Panc1 (cell line): ENCODE measurements at regions not wholly inside any gene's neighbourhood (a gene's known extent, or its start where the extent isn't known, plus 50 kb on each side); places are given as distances from the start of the nearest gene placed in this dataset.

Experiments used
- ATAC-seq: fragments of 200-7000 bp; cut with Tn5 transposase; 2 replicates; pipeline ENCODE4 v1.9.1; 2020; ENCODE audit warnings: mild to moderate bottlenecking, moderate library complexity
- BruUV-seq: library from RNA; stranded (reverse); fragments of 400-500 nt; replicated peaks from 2 replicates; lab custom pipeline; 2021; lab: Mats Ljungman, UMichigan
- CTCF ChIA-PET: fragments of 300-600 bp; sonication (Branson Sonifier 250); formaldehyde crosslinking; loops from one replicate; lab custom pipeline; 2022; ENCODE audit warnings: antibody characterized with exemption; lab: Charles Lee
- POLR2A ChIA-PET: fragments of 300-600 bp; sonication (Branson Sonifier 250); formaldehyde crosslinking; loops from one replicate; lab custom pipeline; 2022; ENCODE audit warnings: antibody characterized with exemption; lab: Charles Lee
- DNase-seq: peaks from one replicate; pipeline ENCODE4 v3.0.0-alpha.2; 2010; ENCODE audit warnings: low read depth, low spot score
- H3K27ac ChIP-seq: 2 replicates; pipeline ENCODE4 v1.5.1; 2011; ENCODE audit warnings: mild to moderate bottlenecking, low read length, inconsistent platforms
- H3K27me3 ChIP-seq: fragments of 200-500 bp; sonication (Bioruptor generic); 2 replicates; pipeline ENCODE4 v1.6.0; 2014; ENCODE audit warnings: low read length, inconsistent platforms; ENCODE audit not compliant: control insufficient read depth, insufficient read depth
- H3K36me3 ChIP-seq: fragments of 200-500 bp; sonication (Bioruptor generic); 2 replicates; pipeline ENCODE4 v1.5.1; 2014; ENCODE audit warnings: inconsistent platforms, mild to moderate bottlenecking, low read length, moderate library complexity; ENCODE audit not compliant: control insufficient read depth, insufficient read depth
- H3K4me1 ChIP-seq: 2 replicates; pipeline ENCODE4 v1.5.1; 2011; ENCODE audit warnings: inconsistent platforms, mild to moderate bottlenecking, low read length, moderate library complexity; ENCODE audit not compliant: control insufficient read depth, insufficient read depth
- H3K4me3 ChIP-seq, 2 experiments: 2 replicates each; pipeline ENCODE4 v1.5.1; 2011 to 2012; ENCODE audit warnings: low read depth in 2 of 2, low read length in 2 of 2, mild to moderate bottlenecking in 2 of 2, inconsistent platforms in 1 of 2, moderate library complexity in 1 of 2
- H3K9me3 ChIP-seq: fragments of 200-500 bp; sonication (Bioruptor generic); 2 replicates; pipeline ENCODE4 v1.5.1; 2014; ENCODE audit warnings: low read depth, mild to moderate bottlenecking, inconsistent platforms, low read length, moderate library complexity; ENCODE audit not compliant: control insufficient read depth, insufficient read depth
- CTCF ChIP-seq: fragments of 450-650 bp; IDR thresholded peaks from 2 replicates; pipeline ENCODE4 v1.5.1; 2017; ENCODE audit warnings: mild to moderate bottlenecking
- SIN3A ChIP-seq: IDR thresholded peaks from 2 replicates; pipeline ENCODE4 v1.6.1; 2012; ENCODE audit warnings: low read depth, mild to moderate bottlenecking, low read length, moderate library complexity, borderline replicate concordance; ENCODE audit not compliant: insufficient read depth
- TCF7L2 ChIP-seq: IDR thresholded peaks from 2 replicates; pipeline ENCODE4 v1.6.1; 2011; ENCODE audit warnings: mild to moderate bottlenecking, low read depth, low read length, inconsistent platforms
- in situ Hi-C: cut with HindIII; loops from 2 replicates; pipeline ENCODE4 v1.10.0; 2016; ENCODE audit warnings: low sequenced_read_pairs, low pct_unique_long_range_greater_than_20kb
- intact Hi-C: fragments of 100-400 bp; cut with micrococcal nuclease; formaldehyde crosslinking; loops from one replicate; pipeline ENCODE4 v1.10.0; 2022; ENCODE audit not compliant: unreplicated experiment
- TF ChIP-seq, protein P1 (sequence below), 2 experiments: IDR thresholded peaks; 2 replicates each; pipeline ENCODE4 v1.6.1; 2011 to 2012; ENCODE audit warnings: low read depth in 2 of 2, control low read depth in 1 of 2, low read length in 1 of 2, mild to moderate bottlenecking in 1 of 2, moderate library complexity in 1 of 2; ENCODE audit not compliant: insufficient read depth in 1 of 2

GRCh38 chr14:34059925-34060650, 109.2 kb upstream of the EGLN3 start:
- H3K4me1 ChIP-seq: peaks cover 5% of the 10 kb centered on the region
- in situ Hi-C loops: no loop called here
- no peaks in the 10 kb centered on the region for H3K9me3 ChIP-seq
- peak; percentile 29 for TF ChIP-seq CTCF
- TF ChIP-seq, protein P1, sequence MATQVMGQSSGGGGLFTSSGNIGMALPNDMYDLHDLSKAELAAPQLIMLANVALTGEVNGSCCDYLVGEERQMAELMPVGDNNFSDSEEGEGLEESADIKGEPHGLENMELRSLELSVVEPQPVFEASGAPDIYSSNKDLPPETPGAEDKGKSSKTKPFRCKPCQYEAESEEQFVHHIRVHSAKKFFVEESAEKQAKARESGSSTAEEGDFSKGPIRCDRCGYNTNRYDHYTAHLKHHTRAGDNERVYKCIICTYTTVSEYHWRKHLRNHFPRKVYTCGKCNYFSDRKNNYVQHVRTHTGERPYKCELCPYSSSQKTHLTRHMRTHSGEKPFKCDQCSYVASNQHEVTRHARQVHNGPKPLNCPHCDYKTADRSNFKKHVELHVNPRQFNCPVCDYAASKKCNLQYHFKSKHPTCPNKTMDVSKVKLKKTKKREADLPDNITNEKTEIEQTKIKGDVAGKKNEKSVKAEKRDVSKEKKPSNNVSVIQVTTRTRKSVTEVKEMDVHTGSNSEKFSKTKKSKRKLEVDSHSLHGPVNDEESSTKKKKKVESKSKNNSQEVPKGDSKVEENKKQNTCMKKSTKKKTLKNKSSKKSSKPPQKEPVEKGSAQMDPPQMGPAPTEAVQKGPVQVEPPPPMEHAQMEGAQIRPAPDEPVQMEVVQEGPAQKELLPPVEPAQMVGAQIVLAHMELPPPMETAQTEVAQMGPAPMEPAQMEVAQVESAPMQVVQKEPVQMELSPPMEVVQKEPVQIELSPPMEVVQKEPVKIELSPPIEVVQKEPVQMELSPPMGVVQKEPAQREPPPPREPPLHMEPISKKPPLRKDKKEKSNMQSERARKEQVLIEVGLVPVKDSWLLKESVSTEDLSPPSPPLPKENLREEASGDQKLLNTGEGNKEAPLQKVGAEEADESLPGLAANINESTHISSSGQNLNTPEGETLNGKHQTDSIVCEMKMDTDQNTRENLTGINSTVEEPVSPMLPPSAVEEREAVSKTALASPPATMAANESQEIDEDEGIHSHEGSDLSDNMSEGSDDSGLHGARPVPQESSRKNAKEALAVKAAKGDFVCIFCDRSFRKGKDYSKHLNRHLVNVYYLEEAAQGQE (IDR thresholded peaks at IDR 0.05; ENCODE audit: insufficient read depth in 1 of 2, low read depth in 2 of 2, low read length in 1 of 2): no peak
- peak overlapping the region; percentile 50 to 60 for H3K4me3 ChIP-seq
- H3K27ac ChIP-seq: peak overlapping the region; percentile 83
- ChIA-PET CTCF (interaction anchor here (0.6 to 0.7 kb wide), 2 partner anchors 20 to 241 kb away, joined by 5 to 10 read pairs; no protein-coding TSS in a partner anchor), POLR2A (interaction anchor here (0.7 kb wide), 1 partner anchor 11 kb away, joined by 7 read pairs; no protein-coding TSS in a partner anchor)
- H3K27me3 ChIP-seq: no peaks in the 10 kb centered on the region
- no peak for DNase-seq
- ATAC-seq: peak; percentile 97
- intact Hi-C loops: no loop called here
- no peaks in the 10 kb centered on the region for H3K36me3 ChIP-seq
- BruUV-seq: no TSS peak

GRCh38 chr14:34059037-34059924, 108.4 kb upstream of the EGLN3 start:
- peak overlapping the region; percentile 83 for H3K27ac ChIP-seq
- BruUV-seq: no TSS peak
- CTCF ChIA-PET: no interaction called here

More at GRCh38 chr14:34059037-34059924, 108.4 kb upstream of the EGLN3 start:
- peak overlapping the region; percentile 50 to 60 for H3K4me3 ChIP-seq
- intact Hi-C loops: no loop called here
- H3K36me3 ChIP-seq: no peaks in the 10 kb centered on the region
- no peak for TF ChIP-seq TCF7L2
- TF ChIP-seq, protein P1 (IDR thresholded peaks at IDR 0.05; ENCODE audit: insufficient read depth in 1 of 2, low read depth in 2 of 2, low read length in 1 of 2): no peak
- no peak for TF ChIP-seq SIN3A
- TF ChIP-seq CTCF: no peak
- H3K4me1 ChIP-seq: peaks cover 5% of the 10 kb centered on the region
- in situ Hi-C loops: no loop called here
- DNase-seq (no peak), ATAC-seq (no peak)
- POLR2A ChIA-PET: no interaction called here
- no peaks in the 10 kb centered on the region for H3K9me3 ChIP-seq
- no peaks in the 10 kb centered on the region for H3K27me3 ChIP-seq
